GM20000 (cell line): ENCODE measurements at regions not wholly inside any gene's neighbourhood (a gene's known extent, or its start where the extent isn't known, plus 50 kb on each side); places are given as distances from the start of the nearest gene placed in this dataset.
"Not testable (repeated sequence)": the region's sequence is repeated elsewhere in the genome, so short reads cannot be mapped to it uniquely, and the experiment has no call there.

ENCODE experiments used
- DNase-seq: peaks from one replicate; pipeline ENCODE4 v3.0.0; 2012; ENCODE audit warnings: low spot score
- TF ChIP-seq, protein P1 (sequence below): IDR thresholded peaks from 2 replicates; pipeline ENCODE4 v1.5.1; 2012; ENCODE audit warnings: mild to moderate bottlenecking, control low read depth; ENCODE audit errors: extremely low read depth, missing control alignments

DNA sequence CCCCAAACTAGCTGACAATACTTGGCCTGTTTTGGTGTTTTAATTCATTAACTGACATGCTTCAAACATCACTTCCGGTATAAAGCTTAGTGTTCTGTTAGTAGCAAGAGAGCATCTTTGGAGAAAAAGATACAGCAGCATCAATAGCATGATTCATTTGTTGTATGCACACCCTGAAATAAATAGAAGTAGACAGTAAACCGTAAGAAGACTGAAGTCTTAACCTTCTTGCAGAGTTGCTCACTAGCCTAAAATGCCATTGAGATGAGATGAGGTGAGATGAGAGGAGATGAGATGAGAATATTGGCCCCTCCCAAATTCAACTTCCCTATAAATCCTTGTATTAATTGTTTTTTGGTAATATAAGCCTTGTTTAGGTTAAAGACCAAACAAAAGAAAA, 108.8 kb downstream of the TNFSF18 start:
- TF ChIP-seq, protein P1, sequence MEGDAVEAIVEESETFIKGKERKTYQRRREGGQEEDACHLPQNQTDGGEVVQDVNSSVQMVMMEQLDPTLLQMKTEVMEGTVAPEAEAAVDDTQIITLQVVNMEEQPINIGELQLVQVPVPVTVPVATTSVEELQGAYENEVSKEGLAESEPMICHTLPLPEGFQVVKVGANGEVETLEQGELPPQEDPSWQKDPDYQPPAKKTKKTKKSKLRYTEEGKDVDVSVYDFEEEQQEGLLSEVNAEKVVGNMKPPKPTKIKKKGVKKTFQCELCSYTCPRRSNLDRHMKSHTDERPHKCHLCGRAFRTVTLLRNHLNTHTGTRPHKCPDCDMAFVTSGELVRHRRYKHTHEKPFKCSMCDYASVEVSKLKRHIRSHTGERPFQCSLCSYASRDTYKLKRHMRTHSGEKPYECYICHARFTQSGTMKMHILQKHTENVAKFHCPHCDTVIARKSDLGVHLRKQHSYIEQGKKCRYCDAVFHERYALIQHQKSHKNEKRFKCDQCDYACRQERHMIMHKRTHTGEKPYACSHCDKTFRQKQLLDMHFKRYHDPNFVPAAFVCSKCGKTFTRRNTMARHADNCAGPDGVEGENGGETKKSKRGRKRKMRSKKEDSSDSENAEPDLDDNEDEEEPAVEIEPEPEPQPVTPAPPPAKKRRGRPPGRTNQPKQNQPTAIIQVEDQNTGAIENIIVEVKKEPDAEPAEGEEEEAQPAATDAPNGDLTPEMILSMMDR, result no peak
- no peak for DNase-seq

DNA sequence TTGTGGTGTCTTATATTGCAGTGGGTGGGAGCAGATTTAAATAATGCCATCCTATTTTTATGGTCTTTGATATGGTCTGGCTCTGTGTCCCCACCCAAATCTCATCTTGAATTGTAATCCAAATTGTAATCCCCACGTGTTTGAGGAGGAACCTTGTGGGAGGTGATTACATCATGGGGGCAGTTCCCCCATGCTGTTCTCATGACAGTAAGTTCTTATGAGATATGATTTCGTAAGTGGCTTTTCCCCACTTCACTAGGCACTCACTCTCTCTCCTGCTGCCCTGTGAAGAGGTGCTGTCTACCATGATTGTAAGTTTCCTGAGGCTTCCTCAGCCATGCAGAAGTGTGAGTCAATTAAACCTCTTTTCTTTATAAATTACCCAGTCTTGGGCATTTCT, 107.6 kb downstream of the TNFSF18 start:
- DNase-seq, result not testable (repeated sequence)

DNA sequence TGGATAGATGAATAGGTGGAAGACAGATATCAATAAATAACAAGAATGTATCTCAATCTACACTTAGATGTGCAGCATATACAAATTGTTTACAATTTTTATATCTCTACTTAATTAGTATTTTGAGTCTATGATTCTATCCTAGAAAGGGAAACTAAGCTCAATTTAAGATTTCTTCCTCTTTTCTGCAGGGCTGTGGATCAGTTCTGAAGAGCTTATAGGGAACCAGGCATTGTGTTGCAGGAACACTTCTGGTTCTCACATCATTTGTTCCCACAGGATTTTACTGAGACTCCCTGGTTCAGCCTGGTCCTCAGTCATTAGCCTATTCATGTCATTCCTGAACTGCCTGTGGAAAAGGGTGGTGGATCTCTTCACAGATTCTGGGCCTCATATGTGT, 105.8 kb downstream of the TNFSF18 start:
- TF ChIP-seq, protein P1, result no peak
- DNase-seq, result no peak

DNA sequence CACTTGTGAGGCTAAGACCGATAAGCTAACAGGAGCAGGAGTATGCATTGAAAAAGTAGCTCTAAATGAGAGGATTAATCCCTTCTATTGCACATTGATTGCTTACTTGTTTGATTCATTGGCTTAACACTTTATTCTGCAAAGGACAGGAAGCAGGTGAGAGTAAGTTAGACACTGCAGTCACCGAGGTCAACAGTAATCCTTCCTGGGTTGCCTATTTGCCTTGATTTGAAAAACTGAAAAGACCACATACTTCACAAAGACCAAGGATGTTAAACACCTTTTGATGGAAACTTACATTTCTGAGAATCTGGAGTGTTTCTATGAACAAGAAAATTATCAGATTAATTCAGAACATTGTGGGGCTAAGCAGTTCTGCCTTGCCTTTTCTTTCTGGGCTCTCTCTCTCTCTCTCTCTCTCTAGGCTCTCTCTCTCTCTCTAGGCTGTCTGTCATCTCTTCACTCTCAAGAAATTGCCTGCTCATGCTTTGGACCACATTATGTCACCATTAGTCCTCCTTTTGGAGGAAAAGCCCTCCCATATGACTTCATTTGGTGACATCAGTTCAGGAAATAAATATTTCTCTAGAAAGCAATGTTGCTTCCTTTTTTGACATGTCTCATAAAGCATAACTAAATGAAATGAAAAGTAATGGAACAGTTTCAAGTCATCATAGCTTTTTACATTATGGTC, 103.8 kb downstream of the TNFSF18 start:
- DNase-seq, result no peak

DNA sequence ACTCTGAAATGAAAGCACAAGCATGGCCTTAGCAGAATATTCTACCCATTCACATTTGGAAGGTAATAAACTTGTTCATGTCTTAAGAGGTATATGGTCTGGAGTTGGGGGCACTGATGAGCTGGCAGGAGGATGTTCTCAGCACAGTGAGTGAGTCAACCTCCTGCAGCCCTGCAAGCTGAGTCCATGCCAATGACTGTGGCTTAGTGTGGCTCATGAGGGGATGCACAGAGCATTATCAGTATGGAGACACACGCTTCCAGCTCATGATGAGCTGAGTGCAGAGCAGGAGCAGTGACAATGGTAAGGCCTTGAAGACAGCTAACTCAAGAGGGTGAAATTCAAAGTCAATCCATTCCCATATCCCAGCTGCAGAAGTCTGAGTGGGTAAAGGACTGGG, 102.3 kb downstream of the TNFSF18 start:
- DNase-seq, result no peak
- TF ChIP-seq, protein P1, result no peak

More for the DNA sequence above, 103.8 kb downstream of the TNFSF18 start:
- TF ChIP-seq, protein P1, result no peak

DNA sequence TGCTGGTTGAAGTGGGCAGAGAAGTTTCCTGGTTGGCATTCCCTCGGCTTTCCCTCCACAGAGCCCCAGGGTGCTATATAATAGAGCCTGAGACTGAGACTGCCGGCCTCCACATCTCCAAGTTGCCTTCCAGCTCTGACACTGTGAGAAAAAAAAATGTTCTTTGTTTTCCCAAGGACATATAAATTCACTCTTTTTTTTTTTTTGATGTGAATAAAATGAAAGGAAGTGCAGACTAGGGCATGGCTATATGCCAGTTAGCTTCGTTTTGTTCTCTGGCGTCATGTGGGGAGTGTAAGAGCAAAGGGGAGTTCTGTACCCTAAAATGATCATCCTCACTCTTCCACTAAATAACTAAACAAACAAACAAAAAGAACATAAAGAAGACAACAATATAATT, 101.6 kb downstream of the TNFSF18 start:
- no peak for DNase-seq
- TF ChIP-seq, protein P1, result no peak

DNA sequence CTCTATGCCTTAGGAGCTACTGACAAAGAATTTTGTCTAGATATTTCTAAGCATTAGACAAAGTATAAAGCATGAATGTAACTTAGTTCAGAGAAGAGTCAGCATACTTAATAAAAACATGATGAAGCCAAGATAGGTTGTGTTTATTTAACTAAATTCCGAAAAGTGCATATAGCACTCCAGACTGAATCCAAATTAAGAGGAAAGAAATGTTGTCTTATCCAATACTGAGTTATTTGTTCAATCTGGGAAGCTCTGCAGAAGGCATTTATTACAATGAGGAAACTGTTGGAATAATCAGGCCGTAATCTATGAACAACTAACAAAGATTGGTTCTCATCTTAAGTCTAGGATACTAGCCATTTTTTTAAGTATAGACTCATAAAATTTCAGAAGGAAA, 100.2 kb downstream of the TNFSF18 start:
- DNase-seq, result no peak
- TF ChIP-seq, protein P1, result no peak

DNA sequence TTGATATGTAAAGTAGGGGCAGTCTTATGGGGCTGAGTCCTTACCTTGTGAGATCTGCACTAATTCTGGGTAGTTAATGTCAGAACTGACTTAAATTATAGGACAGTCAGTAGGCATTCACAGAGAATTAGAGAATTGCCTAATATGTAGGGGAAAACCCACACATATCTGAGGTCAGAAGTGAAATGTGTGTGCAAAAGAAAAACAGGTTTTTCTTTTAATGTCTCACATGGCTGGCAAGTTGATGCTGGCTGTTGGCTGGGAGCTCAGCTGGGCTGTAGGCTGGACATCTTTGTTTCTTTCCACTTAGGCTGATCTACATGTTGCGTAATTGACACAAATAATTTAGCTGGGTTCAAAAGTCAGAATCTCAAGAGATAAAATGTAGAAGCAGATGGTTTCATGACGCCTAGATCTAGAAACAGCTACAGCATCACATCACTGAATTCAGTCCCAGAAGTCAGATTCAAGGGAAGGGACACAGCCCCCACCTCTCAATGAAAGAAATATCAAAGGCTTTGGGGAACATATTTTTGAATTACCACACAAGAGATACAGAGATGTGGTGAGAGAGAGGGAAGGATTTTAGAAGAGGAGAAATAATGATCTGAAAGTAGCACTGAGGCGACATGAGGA, 98.9 kb downstream of the TNFSF18 start:
- DNase-seq, result no peak
- TF ChIP-seq, protein P1, result no peak
